Pancreas (tissue), 10 donors: ENCODE measurements at regions not wholly inside any gene's neighbourhood (a gene's known extent, or its start where the extent isn't known, plus 50 kb on each side); places are given as distances from the start of the nearest gene placed in this dataset.

ENCODE experiments used
- ATAC-seq, 4 donors: fragments of 200-7000 bp; cut with Tn5 transposase; one replicate each; pipeline versions ENCODE4 v1.8.0 to v1.9.1; 2020; ENCODE audit warnings: mild to moderate bottlenecking in 4 of 4, moderate library complexity in 4 of 4
- DNase-seq, 6 donors: peaks; one replicate each; pipeline ENCODE4 v3.0.0-alpha.2; 2020
- FAIRE-seq: peaks from 2 replicates; lab custom pipeline; 2012; peaks lifted over from hg19 to GRCh38; lab: Jason Lieb, UNC
- H3K27ac ChIP-seq, 4 donors: fragments of 200-600 bp; sonication (generic); 1 replicate in 3 of 4; 2 replicates in 1 of 4; pipeline versions ENCODE4 v1.5.0 to v1.8.0; 2020
- H3K27me3 ChIP-seq, 4 donors: fragments of 200-600 bp; one replicate each; pipeline ENCODE4 v1.8.0; 2021
- H3K36me3 ChIP-seq, 3 donors: fragments of 200-600 bp; sonication (generic) in 1 of 3; one replicate each; pipeline versions ENCODE4 v1.5.0 to v1.8.0; 2020 to 2021
- H3K4me1 ChIP-seq, 3 donors: fragments of 200-600 bp; one replicate each; pipeline ENCODE4 v1.8.0; 2021
- H3K4me3 ChIP-seq, 4 donors: fragments of 200-600 bp; sonication (generic) in 2 of 4; one replicate each; pipeline versions ENCODE4 v1.5.0 to v1.8.0; 2020 to 2021
- H3K9me3 ChIP-seq, 4 donors: fragments of 200-600 bp; one replicate each; pipeline ENCODE4 v1.8.0; 2021
- WGBS, 2 donors: extraction: QIAGEN DNeasy Blood & Tissue Kit; methylation state at CpG; one replicate each; pipeline ENCODE4 v1.1.7; 2013; 5-methylcytosine and 5-hydroxymethylcytosine counted together
- intact Hi-C, 3 donors: fragments of 100-400 bp; cut with DNase I; formaldehyde crosslinking; loops; one replicate each; pipeline versions ENCODE4 v1.11.1 to v1.14.2; 2022
- TF ChIP-seq, protein P1 (sequence below), 4 donors: fragments of 200-600 bp; sonication (generic) in 3 of 4; IDR thresholded peaks; one replicate each; pipeline versions ENCODE4 v1.5.0 to v1.8.0; 2021; ENCODE audit warnings: antibody characterized with exemption in 4 of 4
- donor health status: healthy with polysubstance abuse.
- donor health status: DM: no; HTN: no; CAD: no; lungs with moderate emphysema.
- donor health status: DM: no; HTN: no; CAD: no.
- donor health status: control.
- donor health status: control.
- donor health status: Bipolar disorder and iron deficiency.
- donor health status: DM: yes; HTN: yes; CAD: no.
- donor health status: DM: no; HTN: no; CAD: no.
- donor health status: DM: no; HTN: no; CAD: no.
- donor health status: DM: yes; HTN: yes; CAD: no.

- WGBS, 2 donors = 72 to 79% methylated on average over 4 of the region's 4 CpGs
- ATAC-seq (no peak), FAIRE-seq (no peak), DNase-seq (no peak)
- no peaks in the 10 kb centered on the region for H3K4me1 ChIP-seq
- no peaks in the 10 kb centered on the region for H3K9me3 ChIP-seq
- H3K4me3 ChIP-seq = no peak overlapping the region
- no peaks in the 10 kb centered on the region for H3K36me3 ChIP-seq
- TF ChIP-seq, protein P1, sequence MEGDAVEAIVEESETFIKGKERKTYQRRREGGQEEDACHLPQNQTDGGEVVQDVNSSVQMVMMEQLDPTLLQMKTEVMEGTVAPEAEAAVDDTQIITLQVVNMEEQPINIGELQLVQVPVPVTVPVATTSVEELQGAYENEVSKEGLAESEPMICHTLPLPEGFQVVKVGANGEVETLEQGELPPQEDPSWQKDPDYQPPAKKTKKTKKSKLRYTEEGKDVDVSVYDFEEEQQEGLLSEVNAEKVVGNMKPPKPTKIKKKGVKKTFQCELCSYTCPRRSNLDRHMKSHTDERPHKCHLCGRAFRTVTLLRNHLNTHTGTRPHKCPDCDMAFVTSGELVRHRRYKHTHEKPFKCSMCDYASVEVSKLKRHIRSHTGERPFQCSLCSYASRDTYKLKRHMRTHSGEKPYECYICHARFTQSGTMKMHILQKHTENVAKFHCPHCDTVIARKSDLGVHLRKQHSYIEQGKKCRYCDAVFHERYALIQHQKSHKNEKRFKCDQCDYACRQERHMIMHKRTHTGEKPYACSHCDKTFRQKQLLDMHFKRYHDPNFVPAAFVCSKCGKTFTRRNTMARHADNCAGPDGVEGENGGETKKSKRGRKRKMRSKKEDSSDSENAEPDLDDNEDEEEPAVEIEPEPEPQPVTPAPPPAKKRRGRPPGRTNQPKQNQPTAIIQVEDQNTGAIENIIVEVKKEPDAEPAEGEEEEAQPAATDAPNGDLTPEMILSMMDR (IDR thresholded peaks at IDR 0.05) = no peak
- H3K27me3 ChIP-seq = no peaks in the 10 kb centered on the region
- intact Hi-C loops = no loop called here
- H3K27ac ChIP-seq = no peak overlapping the region
Measured at GRCh38 chr16:79867425-79867997, 267.0 kb upstream of the MAF start.

GRCh38 chr16:79865918-79866317, 265.4 kb upstream of the MAF start:
- DNase-seq (no peak), ATAC-seq (no peak), FAIRE-seq (no peak)
- Histone ChIP-seq H3K4me3 (no peak overlapping the region), H3K27ac (no peak overlapping the region), H3K27me3 (no peaks in the 10 kb centered on the region), H3K9me3 (no peaks in the 10 kb centered on the region), H3K4me1 (no peaks in the 10 kb centered on the region), H3K36me3 (no peaks in the 10 kb centered on the region)
- TF ChIP-seq, protein P1 (IDR thresholded peaks at IDR 0.05) = no peak
- WGBS, 2 donors = 53 to 55% methylated on average over 6 of the region's 6 CpGs
- intact Hi-C loops = no loop called here

- FAIRE-seq (no peak), ATAC-seq (no peak), DNase-seq (no peak)
- no peaks in the 10 kb centered on the region for H3K36me3 ChIP-seq
- TF ChIP-seq, protein P1 (IDR thresholded peaks at IDR 0.05) = no peak
- WGBS, 2 donors = 74 to 76% methylated on average over 7 of the region's 7 CpGs
- no peaks in the 10 kb centered on the region for H3K9me3 ChIP-seq
- H3K4me3 ChIP-seq = no peak overlapping the region
- no peak overlapping the region for H3K27ac ChIP-seq
- no peaks in the 10 kb centered on the region for H3K4me1 ChIP-seq
- intact Hi-C loops = no loop called here
- no peaks in the 10 kb centered on the region for H3K27me3 ChIP-seq
Measured at GRCh38 chr16:79864781-79865391, 264.3 kb upstream of the MAF start.

DNA sequence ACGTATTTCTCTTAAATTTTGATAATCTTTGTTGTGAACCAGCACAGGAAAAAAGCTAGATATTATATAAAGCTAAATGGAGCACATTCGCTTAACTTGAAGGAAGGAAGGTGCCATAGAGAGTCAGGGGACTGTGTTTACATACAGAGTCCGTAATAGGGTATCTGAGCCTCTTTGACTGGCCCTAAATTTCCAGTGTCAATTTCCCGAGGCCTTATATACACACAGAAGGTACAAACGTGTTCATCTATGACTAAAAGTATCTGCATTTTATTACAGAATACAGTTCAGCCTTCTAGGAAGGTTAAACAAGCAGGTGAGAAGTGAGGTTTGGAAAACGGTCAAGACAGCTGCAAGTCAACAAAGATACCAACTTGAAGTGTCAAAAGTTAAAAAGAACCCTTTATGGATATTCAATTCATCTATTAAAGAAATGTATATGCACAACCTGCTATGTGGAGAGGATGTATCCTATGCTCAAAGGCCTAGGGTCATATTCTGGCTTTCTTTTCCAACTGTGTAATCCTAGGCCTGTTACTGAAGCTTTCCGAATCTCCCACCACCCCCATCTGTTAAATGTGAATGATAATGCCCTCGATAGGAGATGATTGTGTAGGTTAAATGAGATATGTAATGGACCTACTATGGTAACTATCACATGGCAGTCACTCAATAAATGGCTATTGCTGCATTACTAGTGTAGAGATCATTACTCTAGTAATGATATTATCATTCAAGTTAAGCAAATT, 263.7 kb upstream of the MAF start:
- TF ChIP-seq, protein P1 (IDR thresholded peaks at IDR 0.05) = no peak
- Histone ChIP-seq H3K4me3 (no peak overlapping the region), H3K27me3 (no peaks in the 10 kb centered on the region), H3K36me3 (no peaks in the 10 kb centered on the region), H3K9me3 (no peaks in the 10 kb centered on the region), H3K4me1 (no peaks in the 10 kb centered on the region), H3K27ac (no peak overlapping the region)
- intact Hi-C loops = no loop called here
- no peak for DNase-seq
- FAIRE-seq = no peak
- ATAC-seq = no peak
- 66 to 76% methylated on average over 8 of the region's 8 CpGs for WGBS, 2 donors
